HepG2 (cell line): ENCODE measurements at regions not wholly inside any gene's neighbourhood (a gene's known extent, or its start where the extent isn't known, plus 50 kb on each side); places are given as distances from the start of the nearest gene placed in this dataset.

ENCODE experiments used
- ATAC-seq: fragments of 200-7000 bp; cut with Tn5 transposase; 3 replicates; pipeline ENCODE4 v1.9.1; 2020; ENCODE audit warnings: mild to moderate bottlenecking, moderate library complexity
- BruUV-seq: library from RNA; stranded (reverse); fragments of 400-500 nt; replicated peaks from 2 replicates; lab custom pipeline; 2021; lab: Mats Ljungman, UMichigan
- CTCF ChIA-PET: fragments of 300-600 bp; formaldehyde crosslinking; extraction: SDS; loops from one replicate; lab custom pipeline; 2021; ENCODE audit warnings: low total read pairs, inconsistent platforms, low intra/inter-chr PET ratio; lab: Yijun Ruan, JAX
- POLR2A ChIA-PET: fragments of 350-600 bp; sonication (Branson Sonifier 250); formaldehyde crosslinking; loops from one replicate; lab custom pipeline; 2020; ENCODE audit warnings: antibody characterized with exemption, inconsistent platforms; lab: Yijun Ruan, JAX
- DNase-seq: peaks from one replicate; pipeline ENCODE4 v3.0.0-alpha.2; 2015; ENCODE audit warnings: low spot score
- FAIRE-seq: peaks from 3 replicates; lab custom pipeline; 2011; peaks lifted over from hg19 to GRCh38; lab: Jason Lieb, UNC
- H2AFZ ChIP-seq: one replicate; pipeline ENCODE4 v1.6.1; 2011; ENCODE audit warnings: low read length, inconsistent platforms
- H3K27ac ChIP-seq: fragments of 300-600 bp; 3 replicates; pipeline ENCODE4 v1.8.0; 2011; ENCODE audit warnings: mixed run types, mild to moderate bottlenecking, mixed read lengths, low read length, inconsistent platforms; ENCODE audit not compliant: insufficient read depth; ENCODE audit errors: extremely low read length
- H3K27me3 ChIP-seq, 2 experiments: fragments of 200-600 bp in 1 of 2; 2 replicates in 1 of 2; 3 replicates in 1 of 2; pipeline versions ENCODE4 v1.6.0 to v1.8.0; 2011; ENCODE audit warnings: low read length in 2 of 2, mild to moderate bottlenecking in 2 of 2, moderate library complexity in 2 of 2, inconsistent platforms in 1 of 2; ENCODE audit not compliant: insufficient read depth in 2 of 2, control insufficient read depth in 1 of 2
- H3K36me3 ChIP-seq, 2 experiments: fragments of 200-600 bp in 1 of 2; replicated peaks in 1 of 2; 2 replicates in 1 of 2; 3 replicates in 1 of 2; pipeline versions ENCODE4 v1.5.1 to v1.8.0; 2011; ENCODE audit warnings: low read length in 2 of 2, inconsistent platforms in 1 of 2; ENCODE audit not compliant: insufficient read depth in 2 of 2, control insufficient read depth in 1 of 2
- H3K4me1 ChIP-seq: 2 replicates; pipeline ENCODE4 v1.5.1; 2012; ENCODE audit warnings: low read length, inconsistent platforms; ENCODE audit not compliant: insufficient read depth
- H3K4me2 ChIP-seq: 2 replicates; pipeline ENCODE4 v1.6.0; 2011; ENCODE audit warnings: low read depth, low read length, inconsistent platforms
- H3K4me3 ChIP-seq, 3 experiments: fragments of 200-600 bp in 1 of 3; sonication (generic), shearing (Covaris generic) in 1 of 3; replicated peaks in 1 of 3; 2 replicates each; pipeline ENCODE4 v1.5.1; 2011 to 2016; ENCODE audit warnings: low read length in 3 of 3, inconsistent platforms in 2 of 3, low read depth in 2 of 3, mild to moderate bottlenecking in 2 of 3, control low read depth in 1 of 3, mixed read lengths in 1 of 3; ENCODE audit not compliant: insufficient read depth in 1 of 3
- H3K79me2 ChIP-seq: one replicate; pipeline ENCODE4 v1.6.1; 2011; ENCODE audit warnings: low read length, inconsistent platforms; ENCODE audit not compliant: insufficient read depth
- H3K9ac ChIP-seq: 2 replicates; pipeline ENCODE4 v1.6.0; 2011; ENCODE audit warnings: mild to moderate bottlenecking, low read depth, low read length, inconsistent platforms; ENCODE audit not compliant: insufficient read depth
- H3K9me3 ChIP-seq: 2 replicates; pipeline ENCODE4 v1.5.1; 2012; ENCODE audit warnings: mild to moderate bottlenecking, low read length
- H4K20me1 ChIP-seq: 2 replicates; pipeline ENCODE4 v1.6.0; 2011; ENCODE audit warnings: inconsistent platforms, mild to moderate bottlenecking, low read length, moderate library complexity; ENCODE audit not compliant: insufficient read depth
- KAT7 ChIP-seq: IDR thresholded peaks from 2 replicates; pipeline ENCODE4 v1.6.1; 2018; ENCODE audit warnings: borderline replicate concordance, missing compliant biosample characterization
- REXO4 ChIP-seq: sonication (generic); formaldehyde crosslinking; IDR thresholded peaks from 2 replicates; pipeline ENCODE4 v1.8.0; 2022; ENCODE audit warnings: missing genetic modification reagents, mild to moderate bottlenecking, borderline replicate concordance
- SYNCRIP ChIP-seq: fragments of 200-400 bp; formaldehyde crosslinking; IDR thresholded peaks from 2 replicates; pipeline ENCODE4 v1.6.1; 2018; ENCODE audit warnings: mild to moderate bottlenecking, low read depth, low read length; ENCODE audit not compliant: insufficient read depth
- ZNF225 ChIP-seq: sonication (generic); formaldehyde crosslinking; IDR thresholded peaks from 2 replicates; pipeline ENCODE4 v1.4.0; 2020; ENCODE audit warnings: mild to moderate bottlenecking, missing genetic modification reagents
- ZSCAN25 ChIP-seq: sonication (generic); formaldehyde crosslinking; IDR thresholded peaks from 2 replicates; pipeline ENCODE4 v1.8.0; 2022; ENCODE audit warnings: mild to moderate bottlenecking, missing genetic modification reagents
- WGBS: methylation state at CpG from one replicate; pipeline ENCODE4 v1.1.6; 2017; ENCODE audit warnings: low lambda C conversion rate; 5-methylcytosine and 5-hydroxymethylcytosine counted together
- in situ Hi-C: cut with HindIII; loops from 2 replicates; pipeline ENCODE4 v1.10.0; 2017; ENCODE audit warnings: low pct_unique_long_range_greater_than_20kb; ENCODE audit not compliant: extremely low pct_ligation_motif_present
- intact Hi-C: fragments of 100-400 bp; cut with micrococcal nuclease; formaldehyde crosslinking; loops from one replicate; pipeline ENCODE4 v1.10.0; 2022; ENCODE audit not compliant: unreplicated experiment
- TF ChIP-seq, protein P1 (sequence below): sonication (generic); formaldehyde crosslinking; IDR thresholded peaks from 2 replicates; pipeline ENCODE4 v1.4.0; 2020; ENCODE audit warnings: missing genetic modification reagents, borderline replicate concordance
- TF ChIP-seq, protein P2 (sequence below): sonication (generic); formaldehyde crosslinking; IDR thresholded peaks from one replicate; pipeline ENCODE4 v1.5.1; 2020; ENCODE audit warnings: mild to moderate bottlenecking, missing genetic modification reagents; ENCODE audit errors: not compliant biosample characterization
- TF ChIP-seq, protein P3 (sequence below): sonication (generic); formaldehyde crosslinking; IDR thresholded peaks from 2 replicates; pipeline ENCODE4 v1.9.0; 2022; ENCODE audit warnings: missing genetic modification reagents, mild to moderate bottlenecking, borderline replicate concordance
- TF ChIP-seq, protein P4 (sequence below): IDR thresholded peaks from 2 replicates; pipeline ENCODE4 v1.6.1; 2016

DNA sequence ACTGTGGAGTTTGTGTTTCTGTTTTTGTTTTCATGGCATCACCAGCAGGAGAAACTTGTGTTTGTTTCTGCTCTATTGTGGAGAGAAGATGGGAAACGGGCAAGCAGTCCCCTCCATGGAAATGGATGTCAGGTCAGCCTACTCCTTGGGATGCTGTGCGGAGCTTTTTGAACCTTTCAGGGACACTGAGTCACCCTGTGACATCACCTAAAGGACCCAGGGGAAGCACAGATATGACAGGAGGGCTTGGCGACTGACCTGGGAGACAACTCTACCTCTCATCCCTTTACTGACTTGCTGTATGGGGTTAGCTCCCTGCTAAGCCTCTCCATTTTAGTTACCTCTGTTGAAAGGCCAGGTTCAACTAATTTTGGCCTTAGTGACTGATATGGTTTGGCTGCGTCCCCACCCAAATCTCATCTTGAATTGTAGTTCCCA lies 706.9 kb upstream of the TMEM132C start:
- Histone ChIP-seq H3K9me3 (peaks cover 34% of the 10 kb centered on the region; the same call in 1 of the 2 replicates), H3K36me3 (no peaks in the 10 kb centered on the region), H3K4me1 (no peaks in the 10 kb centered on the region), H3K27me3 (no peaks in the 10 kb centered on the region; a peak in 1 of 5 replicates), H3K27ac (no peak overlapping the region), H3K4me2 (no peak overlapping the region), H2AFZ (no peak overlapping the region), H4K20me1 (no peaks in the 10 kb centered on the region), H3K4me3 (no peak overlapping the region), H3K9ac (no peak overlapping the region), H3K79me2 (no peaks in the 10 kb centered on the region)
- in situ Hi-C loops (no loop called here), intact Hi-C loops (no loop called here)
- BruUV-seq = no TSS peak
- 37% methylated on average over 3 of the region's 4 CpGs for WGBS
- ChIA-PET CTCF (no interaction called here), POLR2A (no interaction called here)
- DNase-seq (no peak), ATAC-seq (no peak), FAIRE-seq (no peak)
- TF ChIP-seq, protein P1, sequence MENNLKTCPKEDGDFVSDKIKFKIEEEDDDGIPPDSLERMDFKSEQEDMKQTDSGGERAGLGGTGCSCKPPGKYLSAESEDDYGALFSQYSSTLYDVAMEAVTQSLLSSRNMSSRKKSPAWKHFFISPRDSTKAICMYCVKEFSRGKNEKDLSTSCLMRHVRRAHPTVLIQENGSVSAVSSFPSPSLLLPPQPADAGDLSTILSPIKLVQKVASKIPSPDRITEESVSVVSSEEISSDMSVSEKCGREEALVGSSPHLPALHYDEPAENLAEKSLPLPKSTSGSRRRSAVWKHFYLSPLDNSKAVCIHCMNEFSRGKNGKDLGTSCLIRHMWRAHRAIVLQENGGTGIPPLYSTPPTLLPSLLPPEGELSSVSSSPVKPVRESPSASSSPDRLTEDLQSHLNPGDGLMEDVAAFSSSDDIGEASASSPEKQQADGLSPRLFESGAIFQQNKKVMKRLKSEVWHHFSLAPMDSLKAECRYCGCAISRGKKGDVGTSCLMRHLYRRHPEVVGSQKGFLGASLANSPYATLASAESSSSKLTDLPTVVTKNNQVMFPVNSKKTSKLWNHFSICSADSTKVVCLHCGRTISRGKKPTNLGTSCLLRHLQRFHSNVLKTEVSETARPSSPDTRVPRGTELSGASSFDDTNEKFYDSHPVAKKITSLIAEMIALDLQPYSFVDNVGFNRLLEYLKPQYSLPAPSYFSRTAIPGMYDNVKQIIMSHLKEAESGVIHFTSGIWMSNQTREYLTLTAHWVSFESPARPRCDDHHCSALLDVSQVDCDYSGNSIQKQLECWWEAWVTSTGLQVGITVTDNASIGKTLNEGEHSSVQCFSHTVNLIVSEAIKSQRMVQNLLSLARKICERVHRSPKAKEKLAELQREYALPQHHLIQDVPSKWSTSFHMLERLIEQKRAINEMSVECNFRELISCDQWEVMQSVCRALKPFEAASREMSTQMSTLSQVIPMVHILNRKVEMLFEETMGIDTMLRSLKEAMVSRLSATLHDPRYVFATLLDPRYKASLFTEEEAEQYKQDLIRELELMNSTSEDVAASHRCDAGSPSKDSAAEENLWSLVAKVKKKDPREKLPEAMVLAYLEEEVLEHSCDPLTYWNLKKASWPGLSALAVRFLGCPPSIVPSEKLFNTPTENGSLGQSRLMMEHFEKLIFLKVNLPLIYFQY (CRISPR knock-in tag) = no peak
- TF ChIP-seq REXO4 (CRISPR knock-in tag) (no peak), ZSCAN25 (CRISPR knock-in tag) (no peak), SYNCRIP (no peak), KAT7 (CRISPR knock-in tag) (no peak), ZNF225 (no peak)
- TF ChIP-seq, protein P2, sequence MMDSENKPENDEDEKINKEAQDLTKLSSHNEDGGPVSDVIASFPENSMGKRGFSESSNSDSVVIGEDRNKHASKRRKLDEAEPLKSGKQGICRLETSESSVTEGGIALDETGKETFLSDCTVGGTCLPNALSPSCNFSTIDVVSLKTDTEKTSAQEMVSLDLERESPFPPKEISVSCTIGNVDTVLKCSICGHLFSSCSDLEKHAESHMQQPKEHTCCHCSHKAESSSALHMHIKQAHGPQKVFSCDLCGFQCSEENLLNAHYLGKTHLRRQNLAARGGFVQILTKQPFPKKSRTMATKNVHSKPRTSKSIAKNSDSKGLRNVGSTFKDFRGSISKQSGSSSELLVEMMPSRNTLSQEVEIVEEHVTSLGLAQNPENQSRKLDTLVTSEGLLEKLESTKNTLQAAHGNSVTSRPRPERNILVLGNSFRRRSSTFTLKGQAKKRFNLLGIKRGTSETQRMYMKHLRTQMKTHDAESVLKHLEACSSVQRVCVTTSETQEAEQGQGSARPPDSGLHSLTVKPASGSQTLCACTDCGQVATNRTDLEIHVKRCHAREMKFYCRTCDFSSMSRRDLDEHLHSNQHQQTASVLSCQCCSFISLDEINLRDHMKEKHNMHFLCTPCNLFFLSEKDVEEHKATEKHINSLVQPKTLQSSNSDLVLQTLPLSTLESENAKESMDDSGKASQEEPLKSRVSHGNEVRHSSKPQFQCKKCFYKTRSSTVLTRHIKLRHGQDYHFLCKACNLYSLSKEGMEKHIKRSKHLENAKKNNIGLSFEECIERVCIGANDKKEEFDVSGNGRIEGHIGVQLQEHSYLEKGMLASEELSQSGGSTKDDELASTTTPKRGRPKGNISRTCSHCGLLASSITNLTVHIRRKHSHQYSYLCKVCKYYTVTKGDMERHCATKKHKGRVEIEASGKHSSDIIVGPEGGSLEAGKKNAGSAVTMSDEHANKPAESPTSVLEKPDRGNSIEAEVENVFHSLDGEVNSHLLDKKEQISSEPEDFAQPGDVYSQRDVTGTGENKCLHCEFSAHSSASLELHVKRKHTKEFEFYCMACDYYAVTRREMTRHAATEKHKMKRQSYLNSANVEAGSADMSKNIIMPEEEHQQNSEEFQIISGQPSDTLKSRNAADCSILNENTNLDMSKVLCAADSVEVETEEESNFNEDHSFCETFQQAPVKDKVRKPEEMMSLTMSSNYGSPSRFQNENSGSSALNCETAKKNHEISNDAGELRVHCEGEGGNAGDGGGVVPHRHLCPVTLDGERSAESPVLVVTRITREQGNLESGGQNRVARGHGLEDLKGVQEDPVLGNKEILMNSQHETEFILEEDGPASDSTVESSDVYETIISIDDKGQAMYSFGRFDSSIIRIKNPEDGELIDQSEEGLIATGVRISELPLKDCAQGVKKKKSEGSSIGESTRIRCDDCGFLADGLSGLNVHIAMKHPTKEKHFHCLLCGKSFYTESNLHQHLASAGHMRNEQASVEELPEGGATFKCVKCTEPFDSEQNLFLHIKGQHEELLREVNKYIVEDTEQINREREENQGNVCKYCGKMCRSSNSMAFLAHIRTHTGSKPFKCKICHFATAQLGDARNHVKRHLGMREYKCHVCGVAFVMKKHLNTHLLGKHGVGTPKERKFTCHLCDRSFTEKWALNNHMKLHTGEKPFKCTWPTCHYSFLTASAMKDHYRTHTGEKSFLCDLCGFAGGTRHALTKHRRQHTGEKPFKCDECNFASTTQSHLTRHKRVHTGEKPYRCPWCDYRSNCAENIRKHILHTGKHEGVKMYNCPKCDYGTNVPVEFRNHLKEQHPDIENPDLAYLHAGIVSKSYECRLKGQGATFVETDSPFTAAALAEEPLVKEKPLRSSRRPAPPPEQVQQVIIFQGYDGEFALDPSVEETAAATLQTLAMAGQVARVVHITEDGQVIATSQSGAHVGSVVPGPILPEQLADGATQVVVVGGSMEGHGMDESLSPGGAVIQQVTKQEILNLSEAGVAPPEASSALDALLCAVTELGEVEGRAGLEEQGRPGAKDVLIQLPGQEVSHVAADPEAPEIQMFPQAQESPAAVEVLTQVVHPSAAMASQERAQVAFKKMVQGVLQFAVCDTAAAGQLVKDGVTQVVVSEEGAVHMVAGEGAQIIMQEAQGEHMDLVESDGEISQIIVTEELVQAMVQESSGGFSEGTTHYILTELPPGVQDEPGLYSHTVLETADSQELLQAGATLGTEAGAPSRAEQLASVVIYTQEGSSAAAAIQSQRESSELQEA (CRISPR knock-in tag) = no peak
- TF ChIP-seq, protein P3, sequence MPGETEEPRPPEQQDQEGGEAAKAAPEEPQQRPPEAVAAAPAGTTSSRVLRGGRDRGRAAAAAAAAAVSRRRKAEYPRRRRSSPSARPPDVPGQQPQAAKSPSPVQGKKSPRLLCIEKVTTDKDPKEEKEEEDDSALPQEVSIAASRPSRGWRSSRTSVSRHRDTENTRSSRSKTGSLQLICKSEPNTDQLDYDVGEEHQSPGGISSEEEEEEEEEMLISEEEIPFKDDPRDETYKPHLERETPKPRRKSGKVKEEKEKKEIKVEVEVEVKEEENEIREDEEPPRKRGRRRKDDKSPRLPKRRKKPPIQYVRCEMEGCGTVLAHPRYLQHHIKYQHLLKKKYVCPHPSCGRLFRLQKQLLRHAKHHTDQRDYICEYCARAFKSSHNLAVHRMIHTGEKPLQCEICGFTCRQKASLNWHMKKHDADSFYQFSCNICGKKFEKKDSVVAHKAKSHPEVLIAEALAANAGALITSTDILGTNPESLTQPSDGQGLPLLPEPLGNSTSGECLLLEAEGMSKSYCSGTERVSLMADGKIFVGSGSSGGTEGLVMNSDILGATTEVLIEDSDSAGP = no peak
- TF ChIP-seq, protein P4, sequence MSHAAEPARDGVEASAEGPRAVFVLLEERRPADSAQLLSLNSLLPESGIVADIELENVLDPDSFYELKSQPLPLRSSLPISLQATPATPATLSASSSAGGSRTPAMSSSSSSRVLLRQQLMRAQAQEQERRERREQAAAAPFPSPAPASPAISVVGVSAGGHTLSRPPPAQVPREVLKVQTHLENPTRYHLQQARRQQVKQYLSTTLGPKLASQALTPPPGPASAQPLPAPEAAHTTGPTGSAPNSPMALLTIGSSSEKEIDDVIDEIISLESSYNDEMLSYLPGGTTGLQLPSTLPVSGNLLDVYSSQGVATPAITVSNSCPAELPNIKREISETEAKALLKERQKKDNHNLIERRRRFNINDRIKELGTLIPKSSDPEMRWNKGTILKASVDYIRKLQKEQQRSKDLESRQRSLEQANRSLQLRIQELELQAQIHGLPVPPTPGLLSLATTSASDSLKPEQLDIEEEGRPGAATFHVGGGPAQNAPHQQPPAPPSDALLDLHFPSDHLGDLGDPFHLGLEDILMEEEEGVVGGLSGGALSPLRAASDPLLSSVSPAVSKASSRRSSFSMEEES = no peak
